Panc1 (cell line): ENCODE measurements at regions not wholly inside any gene's neighbourhood (a gene's known extent, or its start where the extent isn't known, plus 50 kb on each side); places are given as distances from the start of the nearest gene placed in this dataset.

Experiments used
- POLR2AphosphoS5 ChIP-seq: IDR thresholded peaks from 2 replicates; pipeline ENCODE4 v1.6.1; 2012; ENCODE audit warnings: mild to moderate bottlenecking, low read depth, low read length, moderate library complexity
- REST ChIP-seq, 2 experiments: IDR thresholded peaks; 2 replicates each; pipeline ENCODE4 v1.6.1; 2011 to 2012; ENCODE audit warnings: low read depth in 2 of 2, control low read depth in 1 of 2, low read length in 1 of 2, mild to moderate bottlenecking in 1 of 2, moderate library complexity in 1 of 2; ENCODE audit not compliant: insufficient read depth in 1 of 2
- SIN3A ChIP-seq: IDR thresholded peaks from 2 replicates; pipeline ENCODE4 v1.6.1; 2012; ENCODE audit warnings: low read depth, mild to moderate bottlenecking, low read length, moderate library complexity, borderline replicate concordance; ENCODE audit not compliant: insufficient read depth
- TCF7L2 ChIP-seq: IDR thresholded peaks from 2 replicates; pipeline ENCODE4 v1.6.1; 2011; ENCODE audit warnings: mild to moderate bottlenecking, low read depth, low read length, inconsistent platforms
- TF ChIP-seq, protein P1 (sequence below): fragments of 450-650 bp; IDR thresholded peaks from 2 replicates; pipeline ENCODE4 v1.5.1; 2017; ENCODE audit warnings: mild to moderate bottlenecking

- TF ChIP-seq POLR2AphosphoS5 (no peak), REST (IDR thresholded peaks at IDR 0.05; ENCODE audit: insufficient read depth in 1 of 2, low read depth in 2 of 2, low read length in 1 of 2) (no peak), SIN3A (no peak), TCF7L2 (no peak)
- TF ChIP-seq, protein P1, sequence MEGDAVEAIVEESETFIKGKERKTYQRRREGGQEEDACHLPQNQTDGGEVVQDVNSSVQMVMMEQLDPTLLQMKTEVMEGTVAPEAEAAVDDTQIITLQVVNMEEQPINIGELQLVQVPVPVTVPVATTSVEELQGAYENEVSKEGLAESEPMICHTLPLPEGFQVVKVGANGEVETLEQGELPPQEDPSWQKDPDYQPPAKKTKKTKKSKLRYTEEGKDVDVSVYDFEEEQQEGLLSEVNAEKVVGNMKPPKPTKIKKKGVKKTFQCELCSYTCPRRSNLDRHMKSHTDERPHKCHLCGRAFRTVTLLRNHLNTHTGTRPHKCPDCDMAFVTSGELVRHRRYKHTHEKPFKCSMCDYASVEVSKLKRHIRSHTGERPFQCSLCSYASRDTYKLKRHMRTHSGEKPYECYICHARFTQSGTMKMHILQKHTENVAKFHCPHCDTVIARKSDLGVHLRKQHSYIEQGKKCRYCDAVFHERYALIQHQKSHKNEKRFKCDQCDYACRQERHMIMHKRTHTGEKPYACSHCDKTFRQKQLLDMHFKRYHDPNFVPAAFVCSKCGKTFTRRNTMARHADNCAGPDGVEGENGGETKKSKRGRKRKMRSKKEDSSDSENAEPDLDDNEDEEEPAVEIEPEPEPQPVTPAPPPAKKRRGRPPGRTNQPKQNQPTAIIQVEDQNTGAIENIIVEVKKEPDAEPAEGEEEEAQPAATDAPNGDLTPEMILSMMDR: no peak
Measured at GRCh38 chr1:60564916-60565750, 491.6 kb upstream of the C1orf87 start.
